IPS-NIHi11 (cell line): ENCODE measurements at regions not wholly inside any gene's neighbourhood (a gene's known extent, or its start where the extent isn't known, plus 50 kb on each side); places are given as distances from the start of the nearest gene placed in this dataset.
A peak's percentile ranks its signal among the peaks of the same experiment; 100 is the strongest.

Source experiments
- DNase-seq: peaks from one replicate; pipeline ENCODE4 v3.0.0; 2012; ENCODE audit warnings: mixed read lengths, low spot score

DNA sequence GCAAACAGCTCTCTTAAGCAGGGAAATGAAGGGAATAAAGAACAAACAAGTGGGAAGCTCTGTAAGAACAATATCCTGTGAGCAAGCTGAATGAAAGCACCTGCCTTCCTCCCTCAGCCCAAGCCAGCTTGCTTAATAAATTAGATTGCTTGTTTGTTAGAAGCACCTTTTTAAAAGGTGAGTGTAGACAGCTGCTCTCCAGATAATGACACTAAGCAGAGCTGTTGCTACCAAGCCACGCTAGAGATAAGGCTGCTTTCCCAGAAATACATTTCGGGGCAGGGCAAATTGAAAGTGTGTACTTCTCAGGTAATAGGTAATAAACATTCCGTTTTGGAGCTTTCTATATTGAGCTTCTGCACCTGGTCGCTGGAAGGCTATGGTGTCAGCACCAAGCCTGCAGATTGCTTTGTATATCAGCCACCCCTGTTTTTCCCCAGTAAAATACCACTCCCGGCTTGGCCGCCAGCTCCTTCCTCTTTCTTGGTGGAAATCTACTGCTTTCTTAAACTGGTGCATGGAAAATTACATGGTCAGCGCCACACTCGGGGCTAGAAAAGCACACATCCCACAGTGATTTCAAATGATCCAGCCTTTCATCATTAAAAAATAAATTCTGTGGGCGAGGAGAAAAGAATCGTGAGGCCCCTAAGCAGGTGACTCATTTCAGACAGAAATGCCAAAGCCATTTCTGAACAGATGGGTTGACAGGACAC, 151.3 kb downstream of the ETS2 start:
- DNase-seq, result no peak

DNA sequence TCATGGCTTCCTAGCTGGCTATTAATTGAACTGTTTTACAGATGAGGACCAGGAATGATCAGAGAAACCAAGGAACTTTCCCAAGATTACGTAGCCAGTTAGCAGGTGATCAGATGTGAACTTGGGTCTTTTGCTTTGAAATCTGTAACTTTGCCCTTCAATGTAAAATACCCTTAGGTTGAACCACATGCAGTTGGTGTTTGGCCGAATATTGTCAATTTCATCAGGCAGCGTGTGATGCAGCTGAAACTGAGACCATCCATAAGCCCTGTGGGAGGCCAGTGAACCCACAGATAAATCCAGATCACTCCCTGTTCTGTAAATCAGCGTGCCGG, 150.8 kb downstream of the ETS2 start:
- no peak for DNase-seq

DNA sequence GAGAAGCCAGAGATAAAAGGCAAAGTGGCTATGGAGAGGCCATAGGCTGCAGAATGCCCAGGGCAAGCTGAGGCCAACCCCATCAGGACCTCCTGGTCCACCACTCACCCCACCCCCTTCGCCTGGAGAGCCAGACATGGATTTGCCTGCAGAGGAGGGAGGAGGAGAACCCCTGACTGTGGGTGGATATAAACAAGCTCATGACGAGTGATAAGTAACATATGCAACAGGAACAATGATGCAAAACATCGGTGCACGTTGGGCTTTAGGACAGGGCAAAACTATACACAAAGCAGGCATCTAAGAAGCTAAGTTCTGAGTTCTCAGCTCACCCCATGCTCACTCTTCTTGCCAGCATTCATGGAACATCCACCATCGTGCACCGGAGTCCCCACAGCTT, 150.3 kb downstream of the ETS2 start:
- DNase-seq, result no peak

DNA sequence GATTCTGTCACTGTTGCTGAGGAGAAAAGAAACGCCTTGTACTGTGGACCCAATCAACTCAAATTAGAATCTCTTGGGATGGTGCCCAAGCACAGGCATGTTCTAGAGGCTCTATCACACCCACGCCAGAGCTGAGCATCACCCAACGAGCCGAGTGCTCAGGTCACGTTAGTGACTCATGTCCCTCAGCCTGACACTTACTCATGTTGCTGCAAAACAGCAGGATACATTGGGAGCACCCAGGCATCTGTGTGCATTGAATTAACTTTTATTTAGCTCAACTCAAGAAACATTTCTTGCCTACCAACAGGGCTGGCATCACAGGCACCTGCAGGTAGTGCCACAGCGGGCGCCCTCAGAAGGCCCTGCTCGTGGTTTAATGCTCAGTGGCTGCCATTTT, 149.8 kb downstream of the ETS2 start:
- no peak for DNase-seq

DNA sequence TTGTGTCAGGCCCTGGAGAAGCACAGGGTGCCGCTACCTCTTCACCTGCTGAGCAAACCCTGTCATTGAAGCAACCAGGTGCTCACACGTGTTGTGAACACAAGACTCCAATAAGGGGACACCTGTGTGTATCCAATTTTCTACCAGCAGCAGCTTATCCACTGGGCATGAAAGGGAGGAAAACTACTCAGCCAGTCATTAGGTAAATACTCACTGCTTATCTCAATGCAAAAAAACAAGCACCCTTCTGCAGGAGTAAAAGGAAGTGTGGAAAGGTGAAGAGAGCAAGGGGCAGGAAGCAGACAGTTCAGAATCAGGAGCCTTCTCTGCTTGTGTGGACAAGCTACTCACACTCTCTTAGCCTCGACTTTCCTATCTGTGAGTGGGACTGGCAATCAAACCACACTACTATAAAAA, 148.9 kb downstream of the ETS2 start:
- DNase-seq, result no peak

DNA sequence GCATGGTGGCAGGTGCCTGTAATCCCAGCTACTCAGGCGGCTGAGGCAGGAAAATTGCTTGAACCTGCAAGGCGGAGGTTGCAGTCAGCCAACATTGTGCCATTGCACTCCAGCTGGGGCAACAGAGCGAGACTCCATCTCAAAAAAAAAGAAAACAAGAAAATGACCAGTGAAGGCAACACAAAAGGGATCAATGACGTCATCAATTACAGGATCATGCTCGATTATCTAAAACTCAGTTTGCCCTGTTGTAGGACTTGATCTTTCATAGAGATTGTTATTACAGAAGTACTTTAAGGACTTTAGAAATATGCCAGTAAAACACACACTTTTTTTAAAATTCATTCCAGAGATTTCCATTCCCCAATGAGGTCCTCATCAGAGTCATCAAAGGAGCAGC, 147.8 kb downstream of the ETS2 start:
- no peak for DNase-seq

DNA sequence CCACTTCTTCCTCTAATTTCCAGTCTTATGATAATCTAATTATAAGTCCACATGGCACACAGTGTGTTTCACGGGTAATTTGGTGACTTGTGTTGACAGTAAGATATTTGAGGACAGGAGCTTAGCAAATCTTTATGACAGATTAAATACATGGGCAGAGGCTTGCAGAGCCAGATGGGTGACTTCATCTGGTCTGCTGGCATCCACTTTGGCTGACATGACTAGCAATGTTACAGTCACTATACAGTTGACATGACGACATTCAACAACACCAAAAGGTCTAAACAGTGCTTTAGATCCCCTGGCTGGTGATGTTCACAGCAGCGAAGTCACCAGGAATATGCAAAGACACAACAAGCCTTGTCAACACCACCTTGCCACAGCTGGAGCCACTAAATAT, 147.2 kb downstream of the ETS2 start:
- DNase-seq, result no peak

DNA sequence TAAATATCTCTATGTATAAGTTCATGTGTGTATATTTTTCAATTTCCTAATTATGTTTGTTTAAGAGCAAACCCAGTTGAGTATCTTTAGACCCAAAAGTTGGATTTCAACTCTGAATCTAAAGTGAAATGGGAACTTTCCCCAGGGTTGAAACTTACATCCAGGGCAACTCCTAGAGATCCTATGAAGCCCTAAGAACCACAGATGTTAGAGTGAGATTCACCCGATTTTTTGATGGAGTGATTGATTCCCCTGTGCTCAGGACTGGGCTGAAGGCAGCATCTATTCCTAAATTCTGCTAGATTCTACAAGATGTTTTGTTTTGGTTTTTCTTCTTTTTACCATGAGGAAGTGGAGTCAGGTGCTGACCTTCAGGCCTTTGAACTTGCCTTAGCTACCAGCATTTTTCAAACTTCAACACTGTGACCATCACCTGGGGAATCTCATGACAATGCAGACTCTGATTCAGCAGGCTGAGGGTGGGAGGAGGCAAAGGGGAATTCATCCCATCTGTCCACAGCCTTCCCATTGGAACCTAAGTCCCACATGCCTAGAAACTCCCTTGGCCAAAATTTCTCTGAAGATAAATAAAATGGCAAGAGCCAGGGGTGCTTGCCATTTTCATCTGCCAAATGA, 145.5 kb downstream of the ETS2 start:
- no peak for DNase-seq

DNA sequence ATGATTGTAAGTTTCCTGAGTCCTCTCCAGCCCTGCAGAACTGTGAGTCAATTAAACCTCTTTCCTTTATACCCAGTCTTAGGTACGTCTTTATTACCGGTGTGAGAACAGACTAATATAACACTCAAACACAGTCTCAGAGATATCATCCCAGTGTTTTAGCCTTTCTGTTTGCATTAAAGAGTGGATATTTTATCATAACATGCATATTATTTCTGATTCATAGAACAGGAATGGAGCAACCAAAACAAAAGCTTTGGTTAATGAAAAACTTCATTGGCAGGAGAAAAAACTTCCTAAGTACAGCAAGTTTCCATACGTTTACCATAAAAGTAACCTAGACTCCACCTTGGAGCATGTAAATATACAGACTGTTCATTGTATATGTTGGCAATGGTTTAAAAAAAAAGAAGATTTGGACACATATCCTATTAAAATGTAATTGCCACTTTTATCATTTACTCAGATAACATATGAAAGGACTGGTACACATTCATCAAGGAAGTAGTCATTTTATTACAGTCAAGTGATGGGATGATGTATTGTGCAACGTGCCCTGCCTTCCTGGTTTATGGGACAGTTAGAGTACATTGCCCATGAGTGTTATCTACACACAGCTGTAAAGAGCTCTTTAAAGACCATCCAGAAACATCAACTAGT, 144.8 kb downstream of the ETS2 start:
- no peak for DNase-seq

DNA sequence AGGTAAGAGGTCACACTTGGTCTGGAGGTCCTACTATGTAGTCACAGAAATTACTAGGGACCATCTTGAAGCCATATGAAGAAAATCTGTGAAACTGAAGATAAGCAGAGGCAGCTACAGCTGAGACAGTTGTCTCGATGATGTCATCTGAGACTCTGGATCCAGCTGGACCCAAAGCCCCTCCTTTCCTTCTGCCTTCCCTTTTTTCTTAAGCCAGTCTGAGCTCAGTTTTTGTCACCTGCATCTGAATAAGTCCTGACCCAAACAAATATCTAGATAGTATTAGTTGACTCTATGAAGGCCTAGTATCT, 143.3 kb downstream of the ETS2 start:
- DNase-seq, result no peak

DNA sequence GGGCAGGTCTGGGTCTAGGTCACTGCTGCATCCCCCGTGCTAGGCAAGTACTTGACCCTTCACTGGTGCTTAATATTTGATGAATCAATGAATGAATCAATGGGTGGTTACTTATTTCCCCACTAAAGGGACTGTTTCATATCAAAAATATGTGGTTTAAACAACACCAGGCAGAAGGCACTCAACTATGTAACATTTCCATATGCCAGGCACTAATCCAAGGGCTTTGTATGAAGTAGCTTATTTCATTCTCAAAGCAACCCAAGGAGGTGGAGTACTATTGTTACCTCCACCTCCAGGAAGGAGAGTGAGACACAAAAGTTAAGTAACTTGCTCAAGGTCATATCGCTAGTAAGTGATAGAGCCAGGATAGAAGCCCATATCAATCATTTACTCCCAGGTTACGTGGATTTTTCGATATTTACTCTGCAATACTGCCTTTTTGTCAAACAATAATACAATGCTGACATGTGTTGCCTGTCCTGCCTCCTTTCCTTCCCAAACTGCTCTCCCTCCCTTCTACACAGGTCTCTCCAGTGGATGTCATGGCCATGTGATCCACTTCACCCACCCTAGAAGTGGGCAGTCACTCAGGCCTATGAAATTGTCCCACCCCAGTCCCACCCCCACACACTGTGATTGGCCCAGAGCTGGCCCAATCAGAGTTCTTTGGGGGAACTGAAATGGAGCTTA, 142.8 kb downstream of the ETS2 start:
- DNase-seq, result no peak

DNA sequence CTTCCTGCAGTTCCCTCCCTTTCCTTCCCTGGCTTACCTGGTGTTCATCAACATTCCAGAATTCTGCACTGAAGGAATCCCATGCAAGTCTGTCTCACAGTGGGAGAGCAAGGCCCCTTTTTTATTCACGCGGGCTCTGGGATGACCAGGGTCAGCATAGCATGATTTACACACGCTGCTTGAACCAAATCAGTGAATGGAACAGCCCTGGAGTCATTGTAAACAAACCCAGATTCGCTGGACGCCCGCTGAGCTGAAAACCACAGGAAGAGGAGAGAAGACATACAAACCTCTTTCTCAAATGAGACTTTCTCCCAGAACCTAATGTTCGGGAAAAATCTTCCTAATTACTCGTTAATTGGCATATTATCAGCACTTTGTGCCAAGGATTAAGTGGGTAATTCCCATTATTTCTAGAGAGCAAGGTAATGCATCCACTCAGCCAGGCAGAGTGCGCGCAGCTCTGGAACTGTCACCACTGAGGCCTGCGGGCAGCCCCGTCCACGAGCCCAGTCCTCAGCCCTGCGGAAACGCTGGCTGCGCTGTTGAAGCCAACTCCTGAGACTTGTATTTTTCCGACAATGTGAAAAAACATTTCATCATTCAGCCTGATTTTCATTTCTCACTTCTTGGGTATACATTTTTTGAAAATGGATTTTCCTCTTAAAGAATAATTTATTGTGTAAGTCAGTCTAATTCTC, 140.0 kb downstream of the ETS2 start:
- DNase-seq, result peak; percentile 64

DNA sequence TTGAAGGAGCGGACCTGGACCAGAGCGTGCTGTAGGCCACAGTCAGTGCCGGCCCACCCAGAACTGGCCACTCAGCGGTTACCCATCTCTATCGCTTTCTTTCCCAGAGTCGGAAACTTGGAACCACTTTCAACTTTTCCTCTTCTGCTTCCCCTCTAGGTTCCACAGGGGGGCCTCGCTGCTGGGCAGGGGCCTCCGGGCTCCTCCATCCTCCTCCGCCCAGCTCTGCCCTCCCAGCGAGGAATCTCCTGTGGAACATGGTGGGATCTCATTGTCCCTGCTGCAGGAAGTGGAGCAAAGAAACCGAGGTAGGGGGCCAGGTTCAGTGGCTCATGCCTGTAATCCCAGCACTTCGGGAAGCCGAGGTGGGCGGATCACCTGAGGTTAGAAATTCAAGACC, 139.2 kb downstream of the ETS2 start:
- DNase-seq, result peak; percentile 45

DNA sequence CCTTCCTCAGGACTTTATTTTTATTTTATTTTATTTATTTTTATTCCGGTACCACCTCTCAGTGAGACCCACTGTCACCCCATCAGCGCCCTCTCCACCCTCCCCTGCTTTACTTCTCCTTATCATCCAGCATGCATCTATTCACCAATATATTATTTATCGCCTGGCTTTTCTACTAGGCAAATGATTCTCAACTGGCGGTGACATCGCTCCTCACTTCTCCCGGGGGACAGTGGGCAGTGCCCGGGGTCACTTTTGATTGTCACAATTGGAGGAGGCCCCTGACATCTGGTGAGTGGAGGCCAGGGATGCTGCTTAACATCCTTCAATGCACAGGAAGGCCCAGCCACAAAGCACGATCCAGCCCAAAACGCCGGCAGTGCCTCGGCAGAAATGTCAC, 138.7 kb downstream of the ETS2 start:
- no peak for DNase-seq

DNA sequence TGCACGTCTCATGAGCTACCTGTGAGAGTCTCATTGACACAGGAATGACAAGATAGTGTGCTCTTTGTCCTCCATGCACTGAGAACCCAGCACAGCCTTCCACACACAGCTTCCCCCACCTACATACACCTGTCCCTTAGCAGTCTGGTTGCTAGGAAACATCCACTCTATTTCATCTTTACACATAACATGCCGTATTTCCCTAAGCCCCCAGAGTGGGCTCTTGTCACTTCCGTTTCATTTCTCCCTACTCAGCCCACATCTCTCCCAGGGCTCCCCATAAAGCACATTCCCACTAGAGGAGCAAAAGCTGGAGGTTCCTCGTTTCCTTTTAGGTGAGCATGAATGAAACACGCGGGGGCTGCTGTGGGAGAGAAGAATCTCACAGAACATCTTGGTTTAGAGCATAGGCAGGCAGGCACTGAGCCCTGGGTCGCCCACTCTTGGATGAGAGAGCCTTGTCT, 137.1 kb downstream of the ETS2 start:
- DNase-seq, result no peak

DNA sequence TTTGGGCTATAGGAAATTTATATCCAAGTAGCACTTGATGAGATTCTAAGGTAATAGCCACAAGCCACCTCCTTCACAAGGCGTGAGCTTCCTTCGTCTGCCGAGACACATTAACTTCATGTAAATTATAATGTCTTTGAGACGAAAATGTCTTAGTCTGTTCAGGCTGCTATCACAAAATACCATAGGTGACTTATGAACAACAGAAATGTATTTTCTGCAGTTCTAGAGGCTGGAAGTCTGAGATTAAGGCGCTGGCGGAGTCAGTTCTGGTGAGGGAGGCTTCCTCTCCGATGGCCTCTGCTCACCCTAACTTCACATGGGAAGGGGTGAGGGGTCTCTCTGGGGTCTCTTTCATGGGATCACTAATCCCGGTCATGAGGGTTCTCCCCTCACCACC, 133.0 kb downstream of the ETS2 start:
- no peak for DNase-seq

DNA sequence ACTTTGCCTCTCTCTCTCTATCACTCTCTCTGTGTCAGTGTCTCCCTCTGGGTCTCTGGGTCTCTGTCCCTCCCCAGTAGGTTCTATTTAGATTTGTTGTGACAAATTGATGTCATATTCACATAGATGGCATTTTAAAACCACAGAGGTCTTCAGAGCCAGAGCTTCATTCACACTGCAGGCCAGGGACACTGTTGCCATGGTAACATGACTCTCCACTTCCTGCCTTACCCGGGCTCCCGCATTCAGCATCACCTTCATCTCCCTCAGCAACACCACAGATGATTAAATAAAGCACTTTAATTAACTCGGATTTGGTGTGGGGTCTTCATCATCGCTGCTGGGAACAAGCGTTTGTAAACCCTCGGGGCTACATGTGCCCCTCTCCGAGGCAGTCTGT, 132.6 kb downstream of the ETS2 start:
- peak; percentile 54 for DNase-seq

DNA sequence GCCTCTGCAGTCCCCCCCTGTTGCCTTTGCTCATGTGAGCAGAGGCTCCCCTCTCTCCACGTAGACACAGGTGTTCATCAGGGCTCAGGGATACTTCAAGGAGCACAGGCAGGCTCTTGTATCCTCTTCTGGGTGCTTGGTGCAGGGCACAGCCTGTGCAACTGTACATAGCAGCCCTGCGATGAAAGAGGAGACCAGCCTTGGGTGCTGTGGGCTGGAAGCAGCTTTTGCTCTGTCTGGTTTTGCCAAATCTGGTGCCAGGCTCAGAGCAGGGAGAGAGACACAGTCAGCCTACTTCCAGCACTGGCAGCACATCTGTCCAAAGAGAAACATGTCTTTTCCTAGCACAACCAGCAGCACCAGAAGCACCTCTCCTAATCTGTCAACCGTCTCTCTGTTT, 132.1 kb downstream of the ETS2 start:
- no peak for DNase-seq

DNA sequence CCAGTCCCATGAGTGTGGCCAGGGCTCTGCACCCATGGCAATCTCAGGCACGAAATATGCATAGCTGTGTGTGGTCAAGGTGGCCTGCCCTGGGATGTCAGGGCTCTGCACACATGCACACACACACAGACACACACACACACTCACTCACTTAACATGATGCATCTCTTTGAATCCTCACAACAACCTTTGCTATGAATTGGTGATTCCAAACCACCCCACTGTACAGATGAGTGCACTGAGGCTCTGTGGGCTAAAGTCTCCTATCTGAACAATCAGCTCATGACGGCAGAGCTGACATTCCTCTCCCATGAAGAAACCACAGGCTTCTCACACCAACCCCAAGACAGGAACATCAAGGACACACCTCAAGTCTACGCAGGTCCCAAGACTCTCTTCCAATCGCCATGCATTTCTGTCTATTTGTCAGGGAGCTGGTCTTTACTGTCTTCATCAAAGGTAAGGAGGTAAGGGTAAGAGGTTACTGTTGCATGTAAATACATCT, 131.6 kb downstream of the ETS2 start:
- no peak for DNase-seq

DNA sequence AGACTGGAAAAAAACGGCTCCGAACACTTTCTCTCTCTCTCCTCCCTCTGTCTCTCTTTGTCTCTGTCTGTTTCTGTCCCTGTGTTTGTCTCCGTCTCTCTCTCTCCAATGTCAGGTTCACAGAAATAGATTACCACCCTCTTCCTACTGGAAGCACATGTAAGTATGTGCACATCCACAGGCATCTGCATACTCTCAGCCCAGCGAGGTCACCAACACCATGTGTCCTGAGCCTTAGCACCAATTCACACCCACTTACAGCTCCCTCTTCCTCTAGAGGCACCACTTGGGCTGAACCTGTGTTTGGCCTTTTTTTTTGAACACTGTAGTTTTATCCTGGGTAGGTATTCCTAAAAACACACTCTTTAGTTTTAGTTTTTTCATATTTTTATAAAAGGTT, 130.5 kb downstream of the ETS2 start:
- no peak for DNase-seq

DNA sequence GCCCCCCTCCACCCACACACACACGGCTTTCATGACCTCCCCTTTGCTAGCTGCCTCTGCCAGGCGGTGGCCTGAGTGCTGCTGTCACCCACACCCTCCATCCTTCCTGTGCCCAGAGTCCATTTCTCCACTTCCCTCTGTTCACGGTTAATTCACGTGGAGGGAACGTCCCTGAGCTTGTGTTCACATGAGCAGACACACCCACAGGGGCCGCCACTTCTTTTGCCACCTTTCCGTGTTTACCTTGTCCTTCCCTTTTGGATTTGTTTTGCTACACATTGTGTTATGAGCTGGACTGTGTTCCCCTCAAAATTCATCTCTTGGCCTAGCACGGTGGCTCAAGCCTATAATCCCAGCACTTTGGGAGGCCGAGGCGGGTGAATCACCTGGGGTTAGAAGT, 128.0 kb downstream of the ETS2 start:
- DNase-seq, result no peak

DNA sequence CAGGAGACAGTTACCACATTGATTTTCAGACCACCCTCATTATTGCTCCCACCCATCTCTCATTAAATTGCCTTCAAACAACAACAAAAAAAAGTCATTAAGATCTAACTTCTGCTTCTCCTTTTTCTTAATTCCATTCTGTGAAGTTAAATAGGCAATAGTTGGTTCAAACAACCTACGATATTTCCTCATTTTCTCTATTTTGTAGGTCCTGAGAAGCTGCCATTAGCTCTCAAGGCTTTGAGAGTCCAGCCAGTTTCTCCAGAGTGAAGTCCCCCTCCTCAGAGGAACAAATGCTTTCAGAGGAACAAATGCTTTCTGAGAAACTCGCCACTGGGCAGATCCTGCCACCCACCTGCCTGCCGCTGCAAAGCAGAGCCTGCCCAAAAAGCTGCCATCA, 125.6 kb downstream of the ETS2 start:
- no peak for DNase-seq
